BLaER1 treated with 17β-estradiol and CSF1 and Interleukin-3, amounts not matched to agents 10 nM and 100 nM (cell line): ENCODE measurements at regions not wholly inside any gene's neighbourhood (a gene's known extent, or its start where the extent isn't known, plus 50 kb on each side); places are given as distances from the start of the nearest gene placed in this dataset.

Experiments
- H3K27ac ChIP-seq, 11 experiments: shearing (Covaris generic); formaldehyde crosslinking; 2 replicates each; pipeline ENCODE4 v1.8.1; 2022
- H3K27me3 ChIP-seq, 11 experiments: shearing (Covaris generic); formaldehyde crosslinking; 2 replicates each; pipeline ENCODE4 v1.8.1; 2022
- H3K36me3 ChIP-seq, 11 experiments: shearing (Covaris generic); formaldehyde crosslinking; 2 replicates each; pipeline ENCODE4 v1.8.1; 2022
- H3K4me1 ChIP-seq, 10 experiments: shearing (Covaris generic); formaldehyde crosslinking; 2 replicates each; pipeline ENCODE4 v1.8.1; 2022
- H3K4me2 ChIP-seq, 11 experiments: shearing (Covaris generic); formaldehyde crosslinking; 2 replicates each; pipeline ENCODE4 v1.8.1; 2022
- H3K4me3 ChIP-seq, 10 experiments: shearing (Covaris generic); formaldehyde crosslinking; 2 replicates each; pipeline ENCODE4 v1.8.1; 2022
- H3K9ac ChIP-seq, 11 experiments: shearing (Covaris generic); formaldehyde crosslinking; 2 replicates each; pipeline ENCODE4 v1.8.1; 2022
- H3K9me3 ChIP-seq, 11 experiments: shearing (Covaris generic); formaldehyde crosslinking; replicated peaks in 1 of 11; 2 replicates each; pipeline ENCODE4 v1.8.1; 2022
- H4K20me1 ChIP-seq, 11 experiments: shearing (Covaris generic); formaldehyde crosslinking; 2 replicates each; pipeline ENCODE4 v1.8.1; 2022
- Cebpa-rat ChIP-seq, 11 experiments: shearing (Covaris generic); IDR thresholded peaks; 2 replicates each; pipeline ENCODE4 v1.8.1; 2022

GRCh38 chr12:92369636-92370035 lies 224.0 kb upstream of the BTG1 start:
- Histone ChIP-seq H3K27me3 (no peaks in the 10 kb centered on the region), H3K36me3 (no peaks in the 10 kb centered on the region), H3K4me2 (no peak overlapping the region), H3K4me3 (no peak overlapping the region), H4K20me1 (no peaks in the 10 kb centered on the region), H3K9ac (no peak overlapping the region), H3K9me3 (peaks cover 0 to 4% (median 0%) of the 10 kb centered on the region in 11 experiments; a peak in 1 of 22 replicates), H3K4me1 (peaks cover 13 to 28% (median 18%) of the 10 kb centered on the region in 10 experiments), H3K27ac (no peak overlapping the region)
- TF ChIP-seq Cebpa-rat (IDR thresholded peaks at IDR 0.05) = no peak

- Histone ChIP-seq H3K4me3 (no peak overlapping the region), H3K36me3 (no peaks in the 10 kb centered on the region), H3K27ac (no peak overlapping the region), H3K9me3 (peaks cover 0 to 4% (median 0%) of the 10 kb centered on the region in 11 experiments; a peak in 1 of 22 replicates), H4K20me1 (no peaks in the 10 kb centered on the region), H3K9ac (no peak overlapping the region), H3K4me1 (peaks cover 19 to 34% (median 23%) of the 10 kb centered on the region in 10 experiments), H3K27me3 (no peaks in the 10 kb centered on the region), H3K4me2 (no peak overlapping the region)
- no peak for TF ChIP-seq Cebpa-rat (IDR thresholded peaks at IDR 0.05)
These were observed 223.4 kb upstream of the BTG1 start for GRCh38 chr12:92369056-92369455.

GRCh38 chr12:92365836-92366235 lies 220.2 kb upstream of the BTG1 start:
- Histone ChIP-seq H3K4me3 (no peak overlapping the region), H3K27me3 (no peaks in the 10 kb centered on the region), H3K27ac (peak overlapping the region in 5 of 11 experiments; percentile 12 to 97 (median 94); a peak in 6 of 22 replicates), H3K9ac (no peak overlapping the region), H3K9me3 (peaks cover 0 to 4% (median 0%) of the 10 kb centered on the region in 11 experiments; a peak in 2 of 22 replicates), H3K36me3 (no peaks in the 10 kb centered on the region), H3K4me2 (peak overlapping the region in 4 of 11 experiments; percentile 69 to 91 (median 86); a peak in 6 of 22 replicates), H4K20me1 (no peaks in the 10 kb centered on the region), H3K4me1 (peaks cover 43 to 54% (median 48%) of the 10 kb centered on the region in 10 experiments)
- no peak for TF ChIP-seq Cebpa-rat (IDR thresholded peaks at IDR 0.05)

- TF ChIP-seq Cebpa-rat (IDR thresholded peaks at IDR 0.05) = no peak
- peak overlapping the region in 4 of 11 experiments; percentile 27 to 97 (median 95); a peak in 7 of 22 replicates for H3K27ac ChIP-seq
- H4K20me1 ChIP-seq = no peaks in the 10 kb centered on the region
- H3K9ac ChIP-seq = no peak overlapping the region
- peaks cover 0 to 6% (median 0%) of the 10 kb centered on the region in 11 experiments; a peak in 3 of 22 replicates for H3K9me3 ChIP-seq
- H3K4me3 ChIP-seq = no peak overlapping the region
- no peaks in the 10 kb centered on the region for H3K36me3 ChIP-seq
- peaks cover 43 to 56% (median 51%) of the 10 kb centered on the region in 10 experiments for H3K4me1 ChIP-seq
- peak overlapping the region in 7 of 11 experiments; percentile 31 to 91 (median 69); a peak in 9 of 22 replicates for H3K4me2 ChIP-seq
- H3K27me3 ChIP-seq = no peaks in the 10 kb centered on the region
These were observed 219.7 kb upstream of the BTG1 start for GRCh38 chr12:92365333-92365732.

GRCh38 chr12:92363295-92364146 lies 217.9 kb upstream of the BTG1 start:
- Histone ChIP-seq H3K4me1 (peaks cover 44 to 65% (median 54%) of the 10 kb centered on the region in 10 experiments), H3K9me3 (peaks cover 2 to 23% (median 12%) of the 10 kb centered on the region in 11 experiments; a peak in 16 of 22 replicates), H3K4me3 (peak overlapping the region; percentile 44 to 65 (median 56)), H3K36me3 (no peaks in the 10 kb centered on the region), H3K4me2 (peak overlapping the region; percentile 69 to 91 (median 87)), H4K20me1 (no peaks in the 10 kb centered on the region), H3K9ac (peak overlapping the region; percentile 77 to 90 (median 85)), H3K27me3 (no peaks in the 10 kb centered on the region), H3K27ac (peak overlapping the region; percentile 91 to 99 (median 95))
- no peak for TF ChIP-seq Cebpa-rat (IDR thresholded peaks at IDR 0.05)

GRCh38 chr12:92362785-92363184 lies 217.1 kb upstream of the BTG1 start:
- Histone ChIP-seq H3K27me3 (no peaks in the 10 kb centered on the region), H3K4me3 (peak overlapping the region; percentile 44 to 65 (median 56)), H4K20me1 (no peaks in the 10 kb centered on the region), H3K36me3 (no peaks in the 10 kb centered on the region), H3K27ac (peak overlapping the region; percentile 91 to 99 (median 95); a peak in 21 of 22 replicates), H3K4me2 (peak overlapping the region; percentile 69 to 91 (median 87)), H3K9me3 (peaks cover 9 to 30% (median 19%) of the 10 kb centered on the region in 11 experiments; a peak in 19 of 22 replicates), H3K9ac (peak overlapping the region; percentile 77 to 90 (median 85)), H3K4me1 (peaks cover 44 to 65% (median 54%) of the 10 kb centered on the region in 10 experiments)
- no peak for TF ChIP-seq Cebpa-rat (IDR thresholded peaks at IDR 0.05)

GRCh38 chr12:92362126-92362525 lies 216.5 kb upstream of the BTG1 start:
- Histone ChIP-seq H3K9ac (peak overlapping the region in 6 of 11 experiments; percentile 82 to 90 (median 86); a peak in 11 of 22 replicates), H3K4me1 (peaks cover 44 to 65% (median 54%) of the 10 kb centered on the region in 10 experiments), H3K9me3 (peaks cover 14 to 37% (median 23%) of the 10 kb centered on the region in 11 experiments; a peak in 19 of 22 replicates), H3K4me3 (peak overlapping the region in 7 of 10 experiments; percentile 44 to 65 (median 57); a peak in 5 of 20 replicates), H3K36me3 (no peaks in the 10 kb centered on the region), H3K4me2 (peak overlapping the region; percentile 69 to 91 (median 87)), H3K27me3 (no peaks in the 10 kb centered on the region), H3K27ac (peak overlapping the region in 10 of 11 experiments; percentile 11 to 99 (median 95); a peak in 20 of 22 replicates), H4K20me1 (no peaks in the 10 kb centered on the region)
- TF ChIP-seq Cebpa-rat (IDR thresholded peaks at IDR 0.05) = no peak

- no peak overlapping the region; a peak in 1 of 20 replicates for H3K4me3 ChIP-seq
- H4K20me1 ChIP-seq = no peaks in the 10 kb centered on the region
- peak overlapping the region in 9 of 11 experiments; percentile 10 to 99 (median 93); a peak in 14 of 22 replicates for H3K27ac ChIP-seq
- TF ChIP-seq Cebpa-rat (IDR thresholded peaks at IDR 0.05) = no peak
- peaks cover 52 to 65% (median 61%) of the 10 kb centered on the region in 10 experiments for H3K4me1 ChIP-seq
- peaks cover 0 to 7% (median 0%) of the 10 kb centered on the region in 11 experiments; a peak in 1 of 22 replicates for H3K36me3 ChIP-seq
- no peak overlapping the region for H3K9ac ChIP-seq
- no peaks in the 10 kb centered on the region for H3K27me3 ChIP-seq
- peaks cover 16 to 46% (median 28%) of the 10 kb centered on the region in 11 experiments; a peak in 19 of 22 replicates for H3K9me3 ChIP-seq
- H3K4me2 ChIP-seq = peak overlapping the region in 10 of 11 experiments; percentile 16 to 91 (median 76); a peak in 17 of 22 replicates
These were observed 214.9 kb upstream of the BTG1 start for GRCh38 chr12:92360543-92360942.
